CD8-positive, alpha-beta memory T cell (primary cell): ENCODE measurements at regions not wholly inside any gene's neighbourhood (a gene's known extent, or its start where the extent isn't known, plus 50 kb on each side); places are given as distances from the start of the nearest gene placed in this dataset.
"Not testable (repeated sequence)": the region's sequence is repeated elsewhere in the genome, so short reads cannot be mapped to it uniquely, and the experiment has no call there.

ENCODE experiments used
- CTCF ChIA-PET: fragments of 350-600 bp; sonication (Branson Sonifier 250); formaldehyde crosslinking; loops from one replicate; lab custom pipeline; 2021; ENCODE audit warnings: antibody characterized with exemption; lab: Charles Lee
- POLR2A ChIA-PET: fragments of 350-600 bp; sonication (Branson Sonifier 250); formaldehyde crosslinking; loops from one replicate; lab custom pipeline; 2021; ENCODE audit warnings: antibody characterized with exemption; lab: Charles Lee
- DNase-seq, 5 donors: peaks; one replicate each; pipeline versions ENCODE4 v3.0.0 to v3.0.0-alpha.2; 2020 to 2022; ENCODE audit warnings: mixed read lengths in 1 of 5
- H3K27ac ChIP-seq: one replicate; pipeline ENCODE4 v1.7.0; 2013; ENCODE audit warnings: low read depth, mild to moderate bottlenecking, low read length, moderate library complexity
- H3K27me3 ChIP-seq: 2 replicates; pipeline ENCODE4 v1.7.0; 2013; ENCODE audit warnings: low read length, mild to moderate bottlenecking; ENCODE audit not compliant: insufficient read depth, poor library complexity, severe bottlenecking
- H3K36me3 ChIP-seq: 2 replicates; pipeline ENCODE4 v1.7.0; 2013; ENCODE audit warnings: mild to moderate bottlenecking, low read length, moderate library complexity; ENCODE audit not compliant: insufficient read depth
- H3K4me1 ChIP-seq: 2 replicates; pipeline ENCODE4 v1.7.0; 2013; ENCODE audit warnings: mild to moderate bottlenecking, low read length, moderate library complexity; ENCODE audit not compliant: insufficient read depth
- H3K4me3 ChIP-seq: 2 replicates; pipeline ENCODE4 v1.7.0; 2013; ENCODE audit warnings: mild to moderate bottlenecking, low read length
- H3K9me3 ChIP-seq: 2 replicates; pipeline ENCODE4 v1.7.0; 2013; ENCODE audit warnings: mild to moderate bottlenecking, low read length
- H3K27ac Mint-ChIP-seq, 8 donors: one replicate each; pipeline ENCODE4 v1.8.0; 2020 to 2021; ENCODE audit warnings: mixed read lengths in 8 of 8, mild to moderate bottlenecking in 6 of 8, inconsistent platforms in 3 of 8, moderate library complexity in 3 of 8
- H3K27me3 Mint-ChIP-seq, 2 donors: one replicate each; pipeline ENCODE4 v1.8.0; 2020 to 2021; ENCODE audit warnings: mixed read lengths in 2 of 2, mild to moderate bottlenecking in 1 of 2, moderate library complexity in 1 of 2
- H3K36me3 Mint-ChIP-seq, 3 donors: one replicate each; pipeline ENCODE4 v1.8.0; 2020 to 2021; ENCODE audit warnings: mixed read lengths in 3 of 3, inconsistent platforms in 1 of 3, mild to moderate bottlenecking in 1 of 3
- H3K4me1 Mint-ChIP-seq, 3 donors: one replicate each; pipeline ENCODE4 v1.8.0; 2020 to 2021; ENCODE audit warnings: mixed read lengths in 3 of 3, inconsistent platforms in 1 of 3, mild to moderate bottlenecking in 1 of 3
- H3K4me3 Mint-ChIP-seq, 7 donors: one replicate each; pipeline ENCODE4 v1.8.0; 2020 to 2021; ENCODE audit warnings: mixed read lengths in 7 of 7, mild to moderate bottlenecking in 6 of 7, moderate library complexity in 4 of 7, inconsistent platforms in 2 of 7
- H3K9me3 Mint-ChIP-seq, 5 donors: one replicate each; pipeline ENCODE4 v1.8.0; 2020 to 2022; ENCODE audit warnings: mixed read lengths in 5 of 5, mild to moderate bottlenecking in 3 of 5, moderate library complexity in 2 of 5, inconsistent platforms in 1 of 5

DNA sequence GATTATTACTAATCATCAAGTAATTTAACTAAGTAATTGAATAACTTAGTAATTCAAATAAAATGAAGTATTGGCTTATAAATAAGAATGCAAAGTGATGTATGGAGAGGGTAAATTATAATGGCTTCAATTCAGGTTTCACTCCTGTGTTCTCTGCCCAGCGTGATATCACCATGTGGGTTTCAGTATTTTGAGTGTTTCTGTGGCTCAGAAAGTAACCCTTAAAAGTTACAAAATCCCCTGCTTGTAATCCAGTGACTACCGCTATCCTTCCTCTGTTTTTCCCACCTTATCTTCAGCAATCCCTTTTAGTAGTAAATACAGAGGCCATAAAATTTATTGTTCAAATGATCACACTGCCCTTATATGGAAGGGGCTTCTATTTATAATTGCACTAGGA lies 316.4 kb upstream of the CFAP20DC start:
- POLR2A ChIA-PET: no interaction called here
- Mint-ChIP-seq H3K27ac (no peak overlapping the region), H3K27me3 (peaks cover 0 to 6% of the 10 kb centered on the region in 2 donors), H3K36me3 (peaks cover 0 to 21% (median 2%) of the 10 kb centered on the region in 3 donors), H3K4me3 (no peak overlapping the region), H3K9me3 (no peaks in the 10 kb centered on the region), H3K4me1 (peaks cover 5 to 8% (median 8%) of the 10 kb centered on the region in 3 donors)
- Histone ChIP-seq H3K27ac (no peak overlapping the region), H3K9me3 (no peaks in the 10 kb centered on the region), H3K4me1 (no peaks in the 10 kb centered on the region), H3K4me3 (no peak overlapping the region), H3K36me3 (no peaks in the 10 kb centered on the region), H3K27me3 (no peaks in the 10 kb centered on the region)
- CTCF ChIA-PET: no interaction called here
- no peak for DNase-seq

DNA sequence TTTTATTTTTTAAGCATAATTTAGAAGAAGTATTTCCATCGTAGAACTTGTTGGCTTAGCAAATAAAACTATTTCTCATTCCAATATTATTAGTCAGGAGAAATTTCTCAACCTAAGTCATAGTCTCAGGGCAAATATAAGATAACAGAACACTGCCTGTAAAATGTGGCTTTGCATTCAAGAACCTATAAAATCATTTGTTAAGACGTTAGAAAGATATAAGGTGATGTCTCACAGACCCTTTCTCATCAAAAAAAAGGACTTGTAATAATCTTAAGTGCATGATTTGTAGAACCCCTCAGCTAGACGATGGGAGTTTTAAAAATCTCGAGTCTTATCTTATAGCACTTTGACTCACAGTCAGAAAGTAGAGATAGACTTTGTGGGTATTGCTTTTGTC lies 314.7 kb upstream of the CFAP20DC start:
- Mint-ChIP-seq H3K9me3 (no peaks in the 10 kb centered on the region), H3K27me3 (peaks cover 0 to 6% of the 10 kb centered on the region in 2 donors), H3K4me3 (no peak overlapping the region), H3K36me3 (peaks cover 0 to 28% (median 4%) of the 10 kb centered on the region in 3 donors), H3K27ac (no peak overlapping the region), H3K4me1 (peaks cover 5 to 8% (median 8%) of the 10 kb centered on the region in 3 donors)
- Histone ChIP-seq H3K9me3 (no peaks in the 10 kb centered on the region), H3K36me3 (no peaks in the 10 kb centered on the region), H3K4me3 (no peak overlapping the region), H3K4me1 (no peaks in the 10 kb centered on the region), H3K27ac (no peak overlapping the region), H3K27me3 (no peaks in the 10 kb centered on the region)
- no peak for DNase-seq
- CTCF ChIA-PET: no interaction called here
- POLR2A ChIA-PET: no interaction called here

DNA sequence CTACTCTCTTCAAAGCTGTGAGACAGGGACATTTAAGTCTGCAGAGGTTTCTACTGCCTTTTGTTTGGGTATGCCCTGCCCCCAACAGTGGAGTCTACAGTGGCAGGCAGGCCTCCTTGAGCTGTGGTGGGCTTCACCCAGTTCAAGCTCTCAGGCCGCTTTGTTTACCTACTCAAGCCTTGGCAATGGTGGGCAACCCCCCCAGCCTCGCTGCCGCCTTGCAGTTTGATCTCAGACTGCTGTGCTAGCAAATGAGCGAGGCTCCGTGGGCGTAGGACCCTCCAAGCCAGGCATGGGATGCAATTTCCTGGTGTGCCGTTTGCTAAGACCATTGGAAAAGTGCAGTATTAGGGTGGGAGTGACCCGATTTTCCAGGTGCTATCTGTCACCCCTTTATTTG lies 310.5 kb upstream of the CFAP20DC start:
- H3K27ac Mint-ChIP-seq, H3K27me3 Mint-ChIP-seq, H3K27ac ChIP-seq, H3K4me3 ChIP-seq, CTCF ChIA-PET, DNase-seq, H3K36me3 ChIP-seq, H3K9me3 Mint-ChIP-seq, H3K4me1 ChIP-seq, H3K4me1 Mint-ChIP-seq, H3K27me3 ChIP-seq, H3K9me3 ChIP-seq, POLR2A ChIA-PET, H3K4me3 Mint-ChIP-seq: not testable (repeated sequence)
- H3K36me3 Mint-ChIP-seq: peaks cover 0 to 25% (median 4%) of the 10 kb centered on the region in 3 donors

DNA sequence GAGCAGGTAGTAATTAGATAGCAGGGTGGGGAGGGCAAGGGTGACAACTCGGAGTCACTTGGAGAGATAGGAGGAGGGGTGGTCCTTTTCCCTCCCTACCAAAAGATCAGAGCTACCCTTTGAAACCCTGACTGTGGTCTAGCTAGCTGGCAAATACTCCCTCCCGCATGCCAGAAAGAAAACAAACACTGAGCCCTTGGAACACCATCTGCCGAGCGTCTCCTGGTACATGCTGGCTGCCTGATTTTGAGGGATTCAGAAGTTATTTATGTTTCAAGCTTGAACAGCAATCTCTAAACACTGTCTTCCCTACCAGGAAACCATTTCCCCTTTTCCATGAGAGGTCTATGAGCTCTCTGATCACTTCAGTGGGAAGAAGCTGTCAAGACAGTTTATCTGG lies 291.6 kb upstream of the CFAP20DC start:
- Mint-ChIP-seq H3K4me3 (no peak overlapping the region), H3K4me1 (peaks cover 3 to 13% (median 6%) of the 10 kb centered on the region in 3 donors), H3K9me3 (no peaks in the 10 kb centered on the region), H3K27ac (no peak overlapping the region), H3K27me3 (no peaks in the 10 kb centered on the region), H3K36me3 (no peaks in the 10 kb centered on the region)
- no peaks in the 10 kb centered on the region for H3K36me3 ChIP-seq
- no peak overlapping the region for H3K27ac ChIP-seq
- H3K9me3 ChIP-seq: no peaks in the 10 kb centered on the region
- no peaks in the 10 kb centered on the region for H3K27me3 ChIP-seq
- H3K4me3 ChIP-seq: no peak overlapping the region
- ChIA-PET CTCF (no interaction called here), POLR2A (no interaction called here)
- DNase-seq: no peak
- no peaks in the 10 kb centered on the region for H3K4me1 ChIP-seq

DNA sequence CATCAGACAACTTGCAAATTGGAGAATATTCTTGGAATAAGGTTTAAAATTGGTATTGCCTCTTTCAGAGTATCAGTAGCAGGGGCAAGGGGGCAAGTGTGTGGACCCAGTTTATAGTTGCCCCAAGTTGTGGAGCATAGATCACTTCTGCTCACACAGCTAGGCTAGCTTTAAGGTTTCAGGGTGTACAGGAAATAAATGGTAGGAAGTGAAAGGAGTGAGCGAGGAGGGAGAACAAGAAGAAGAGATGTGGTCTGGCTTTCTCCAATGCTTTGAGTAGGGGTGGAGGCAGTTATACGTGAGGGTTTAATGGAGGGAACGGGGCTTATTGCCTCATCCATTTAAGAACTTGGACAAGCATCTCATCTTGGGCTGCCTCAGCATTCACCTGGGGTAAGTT lies 290.0 kb upstream of the CFAP20DC start:
- H3K4me3 ChIP-seq: no peak overlapping the region
- ChIA-PET POLR2A (no interaction called here), CTCF (no interaction called here)
- H3K9me3 ChIP-seq: no peaks in the 10 kb centered on the region
- H3K4me1 ChIP-seq: no peaks in the 10 kb centered on the region
- H3K36me3 ChIP-seq: no peaks in the 10 kb centered on the region
- Mint-ChIP-seq H3K27ac (peak overlapping the region in 1 of 8 donors; percentile 35), H3K4me1 (peaks cover 3 to 13% (median 6%) of the 10 kb centered on the region in 3 donors), H3K36me3 (no peaks in the 10 kb centered on the region), H3K27me3 (no peaks in the 10 kb centered on the region), H3K4me3 (no peak overlapping the region), H3K9me3 (no peaks in the 10 kb centered on the region)
- H3K27me3 ChIP-seq: no peaks in the 10 kb centered on the region
- H3K27ac ChIP-seq: no peak overlapping the region
- no peak for DNase-seq

DNA sequence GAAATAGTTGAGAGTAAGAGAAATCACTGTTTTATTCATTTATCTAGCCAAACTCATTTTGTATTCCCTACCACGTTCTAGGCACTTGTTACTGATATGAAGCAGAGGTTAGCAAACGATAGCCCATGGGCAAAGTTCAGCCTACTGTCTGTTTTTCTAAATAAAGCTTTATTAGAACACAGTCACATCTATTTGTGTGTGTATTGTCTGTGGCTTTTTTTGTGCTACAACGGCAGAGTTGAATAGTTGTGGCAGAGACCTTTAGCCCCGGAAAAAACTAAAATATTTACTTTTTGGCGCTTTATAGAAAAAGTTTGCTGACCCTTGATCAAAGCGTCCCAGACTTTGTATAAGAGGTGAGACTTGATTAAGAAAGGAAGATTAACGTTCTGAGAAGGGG lies 289.1 kb upstream of the CFAP20DC start:
- no peak overlapping the region for H3K4me3 ChIP-seq
- H3K9me3 ChIP-seq: no peaks in the 10 kb centered on the region
- Mint-ChIP-seq H3K27me3 (no peaks in the 10 kb centered on the region), H3K27ac (no peak overlapping the region), H3K4me1 (peaks cover 3 to 13% (median 6%) of the 10 kb centered on the region in 3 donors), H3K4me3 (no peak overlapping the region), H3K9me3 (no peaks in the 10 kb centered on the region), H3K36me3 (no peaks in the 10 kb centered on the region)
- H3K36me3 ChIP-seq: no peaks in the 10 kb centered on the region
- no peak overlapping the region for H3K27ac ChIP-seq
- ChIA-PET POLR2A (no interaction called here), CTCF (no interaction called here)
- H3K27me3 ChIP-seq: no peaks in the 10 kb centered on the region
- DNase-seq: no peak
- no peaks in the 10 kb centered on the region for H3K4me1 ChIP-seq

DNA sequence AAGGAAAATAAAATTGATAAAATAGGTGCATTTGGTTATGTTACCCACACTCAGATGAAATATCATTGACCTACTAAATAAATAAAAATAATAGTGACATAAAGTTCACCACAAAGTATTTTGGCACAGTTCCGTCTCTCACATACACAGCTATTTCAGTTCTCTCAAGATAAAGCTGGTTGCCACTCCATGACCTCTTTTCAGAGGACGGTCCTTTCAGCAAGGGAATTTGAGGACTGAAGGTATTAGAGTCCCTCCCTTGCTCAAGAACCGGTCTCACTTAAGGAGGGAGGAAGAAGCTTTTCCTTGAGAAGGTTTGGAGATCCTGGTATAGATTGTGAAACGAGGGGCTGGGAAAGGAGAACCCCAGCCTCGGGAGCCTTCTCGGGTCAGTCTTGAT lies 285.5 kb upstream of the CFAP20DC start:
- Mint-ChIP-seq H3K36me3 (no peaks in the 10 kb centered on the region), H3K4me3 (no peak overlapping the region), H3K9me3 (peaks cover 0 to 1% (median 0%) of the 10 kb centered on the region in 5 donors), H3K27ac (no peak overlapping the region), H3K27me3 (no peaks in the 10 kb centered on the region), H3K4me1 (peaks cover 3 to 7% (median 6%) of the 10 kb centered on the region in 3 donors)
- DNase-seq: no peak
- Histone ChIP-seq H3K36me3 (no peaks in the 10 kb centered on the region), H3K27me3 (no peaks in the 10 kb centered on the region), H3K27ac (no peak overlapping the region), H3K4me3 (no peak overlapping the region), H3K4me1 (no peaks in the 10 kb centered on the region), H3K9me3 (no peaks in the 10 kb centered on the region)
- ChIA-PET CTCF (interaction anchor here (1.5 kb wide), 1 partner anchor 239 kb away, joined by 3 read pairs; no protein-coding TSS in a partner anchor), POLR2A (no interaction called here)

DNA sequence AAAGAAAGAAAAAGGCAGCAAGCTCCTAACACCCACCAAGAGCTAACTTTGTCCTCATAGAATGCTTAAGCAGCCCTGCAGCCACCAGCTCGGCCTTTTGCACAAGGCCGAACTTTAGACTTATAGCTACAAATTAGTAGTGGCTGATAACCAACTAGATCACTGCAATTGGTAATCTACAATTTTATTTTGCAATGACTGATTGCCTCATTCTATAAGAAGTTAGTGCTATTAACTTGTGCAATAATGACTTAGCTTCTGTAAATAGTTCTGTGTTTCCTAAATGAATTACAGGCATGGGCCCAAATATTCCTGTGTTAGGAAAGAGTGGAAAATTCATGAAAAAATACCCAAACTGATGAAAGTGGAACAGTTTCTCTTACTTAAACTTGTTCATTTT lies 284.8 kb upstream of the CFAP20DC start:
- H3K4me3 ChIP-seq: no peak overlapping the region
- no peaks in the 10 kb centered on the region for H3K9me3 ChIP-seq
- no peaks in the 10 kb centered on the region for H3K36me3 ChIP-seq
- H3K27me3 Mint-ChIP-seq: no peaks in the 10 kb centered on the region
- DNase-seq: no peak
- H3K4me3 Mint-ChIP-seq: no peak overlapping the region
- H3K27ac ChIP-seq: no peak overlapping the region
- peaks cover 0 to under 1% (median under 1%) of the 10 kb centered on the region in 3 donors for H3K4me1 Mint-ChIP-seq
- no peaks in the 10 kb centered on the region for H3K4me1 ChIP-seq
- H3K27ac Mint-ChIP-seq: peak overlapping the region in 1 of 8 donors; percentile 8
- no peaks in the 10 kb centered on the region for H3K27me3 ChIP-seq
- H3K36me3 Mint-ChIP-seq: no peaks in the 10 kb centered on the region
- H3K9me3 Mint-ChIP-seq: peaks cover 0 to 1% (median 0%) of the 10 kb centered on the region in 5 donors
- POLR2A ChIA-PET: no interaction called here
- CTCF ChIA-PET: interaction anchor here (1.5 kb wide), 1 partner anchor 240 kb away, joined by 3 read pairs; no protein-coding TSS in a partner anchor
